B cell (primary cell): ENCODE measurements at regions not wholly inside any gene's neighbourhood (a gene's known extent, or its start where the extent isn't known, plus 50 kb on each side); places are given as distances from the start of the nearest gene placed in this dataset.

ENCODE experiments used
- ATAC-seq: fragments of 200-7000 bp; cut with Tn5 transposase; one replicate; pipeline ENCODE4 v1.10.0; 2021; ENCODE audit warnings: low read depth, mild to moderate bottlenecking, moderate number of reproducible peaks, moderate library complexity
- CTCF ChIA-PET: fragments of 350-600 bp; sonication (Branson Sonifier 250); formaldehyde crosslinking; loops from one replicate; lab custom pipeline; 2021; ENCODE audit warnings: antibody characterized with exemption, inconsistent platforms; lab: Charles Lee
- POLR2A ChIA-PET: fragments of 350-600 bp; sonication (Branson Sonifier 250); formaldehyde crosslinking; loops from one replicate; lab custom pipeline; 2021; ENCODE audit warnings: antibody characterized with exemption; lab: Charles Lee
- DNase-seq: peaks from one replicate; pipeline ENCODE4 v3.0.0; 2013
- H2AFZ ChIP-seq: 2 replicates; pipeline ENCODE4 v1.6.1; 2012; ENCODE audit warnings: mild to moderate bottlenecking, low read depth, low read length; ENCODE audit not compliant: insufficient read depth, poor library complexity, severe bottlenecking
- H3K27ac ChIP-seq, 2 donors: 1 replicate in 1 of 2; 2 replicates in 1 of 2; pipeline ENCODE4 v1.5.1; 2012 to 2013; ENCODE audit warnings: low read length in 2 of 2, mild to moderate bottlenecking in 2 of 2, moderate library complexity in 1 of 2
- H3K27me3 ChIP-seq, 4 experiments: fragments of 200-600 bp in 1 of 4; sonication (generic) in 1 of 4; replicated peaks in 1 of 4; 1 replicate in 2 of 4; 2 replicates in 2 of 4; pipeline versions ENCODE4 v1.6.1 to v1.7.0; 2013 to 2016; ENCODE audit warnings: low read length in 3 of 4, mild to moderate bottlenecking in 2 of 4, mixed read lengths in 1 of 4, moderate library complexity in 1 of 4; ENCODE audit not compliant: insufficient read depth in 4 of 4, control insufficient read depth in 3 of 4; ENCODE audit errors: control extremely low read depth in 1 of 4
- H3K36me3 ChIP-seq, 2 experiments: replicated peaks in 1 of 2; 1 replicate in 1 of 2; 2 replicates in 1 of 2; pipeline versions ENCODE4 v1.6.1 to v1.7.1; 2013; ENCODE audit warnings: low read length in 1 of 2; ENCODE audit not compliant: insufficient read depth in 2 of 2, control insufficient read depth in 1 of 2; ENCODE audit errors: control extremely low read depth in 1 of 2, extremely low read depth in 1 of 2
- H3K4me1 ChIP-seq, 2 donors: fragments of 200-600 bp in 1 of 2; sonication (generic) in 1 of 2; 1 replicate in 1 of 2; 2 replicates in 1 of 2; pipeline versions ENCODE4 v1.5.1 to v1.6.1; 2013 to 2017; ENCODE audit warnings: low read length in 2 of 2; ENCODE audit not compliant: control insufficient read depth in 2 of 2, insufficient read depth in 2 of 2
- H3K4me2 ChIP-seq: replicated peaks from 2 replicates; pipeline ENCODE3; 2012; ENCODE audit warnings: mild to moderate bottlenecking, low read depth, low read length; ENCODE audit not compliant: poor library complexity, severe bottlenecking
- H3K4me3 ChIP-seq, 5 experiments: fragments of 200-600 bp in 1 of 5; sonication (generic) in 1 of 5; 1 replicate in 3 of 5; 2 replicates in 2 of 5; pipeline versions ENCODE4 v1.5.1 to v1.7.0; 2011 to 2016; ENCODE audit warnings: low read length in 4 of 5, mild to moderate bottlenecking in 4 of 5, low read depth in 2 of 5, control low read depth in 1 of 5, moderate library complexity in 1 of 5; ENCODE audit not compliant: insufficient read depth in 1 of 5; ENCODE audit errors: control extremely low read depth in 1 of 5, extremely low read depth in 1 of 5
- H3K79me2 ChIP-seq: fragments of 200-600 bp; sonication (generic); one replicate; pipeline ENCODE4 v1.6.0; 2016; ENCODE audit warnings: low read length; ENCODE audit not compliant: control insufficient read depth, insufficient read depth
- H3K9ac ChIP-seq: fragments of 200-600 bp; sonication (generic); 2 replicates; pipeline ENCODE4 v1.6.1; 2017; ENCODE audit warnings: mild to moderate bottlenecking, low read length, moderate library complexity
- H3K9me3 ChIP-seq, 3 donors: one replicate each; pipeline versions ENCODE4 v1.6.1 to v1.7.1; 2013; ENCODE audit warnings: low read length in 2 of 3; ENCODE audit not compliant: control insufficient read depth in 2 of 3, insufficient read depth in 1 of 3; ENCODE audit errors: control extremely low read depth in 1 of 3
- H4K20me1 ChIP-seq: 2 replicates; pipeline ENCODE4 v1.6.0; 2012; ENCODE audit warnings: mild to moderate bottlenecking, low read length; ENCODE audit not compliant: insufficient read depth, control insufficient read depth, poor library complexity, severe bottlenecking
- H3K27ac Mint-ChIP-seq: one replicate; pipeline ENCODE4 v1.8.0; 2021; ENCODE audit warnings: mixed read lengths
- H3K27me3 Mint-ChIP-seq: one replicate; pipeline ENCODE4 v1.8.0; 2021; ENCODE audit warnings: mixed read lengths
- H3K4me1 Mint-ChIP-seq: one replicate; pipeline ENCODE4 v1.8.0; 2021; ENCODE audit warnings: mixed read lengths
- H3K4me3 Mint-ChIP-seq: one replicate; pipeline ENCODE4 v1.8.0; 2021; ENCODE audit warnings: mixed read lengths
- H3K9me3 Mint-ChIP-seq: one replicate; pipeline ENCODE4 v1.8.0; 2022; ENCODE audit warnings: mixed read lengths; ENCODE audit not compliant: insufficient read depth
- EZH2 ChIP-seq: IDR thresholded peaks from 2 replicates; pipeline ENCODE4 v1.6.1; 2012; ENCODE audit warnings: borderline replicate concordance, low read depth, mild to moderate bottlenecking, moderate library complexity, low read length; ENCODE audit not compliant: insufficient read depth, poor library complexity, severe bottlenecking
- WGBS: methylation state at CpG from one replicate; pipeline ENCODE4 v1.1.5; 2013; ENCODE audit warnings: missing lambda C conversion rate; ENCODE audit not compliant: insufficient coverage; 5-methylcytosine and 5-hydroxymethylcytosine counted together
- intact Hi-C: fragments of 100-400 bp; cut with micrococcal nuclease; formaldehyde crosslinking; loops from one replicate; pipeline ENCODE4 v1.10.0; 2022
- TF ChIP-seq, protein P1 (sequence below): fragments of 200-600 bp; IDR thresholded peaks from one replicate; pipeline ENCODE4 v1.8.0; 2022; ENCODE audit warnings: antibody characterized with exemption, mild to moderate bottlenecking

DNA sequence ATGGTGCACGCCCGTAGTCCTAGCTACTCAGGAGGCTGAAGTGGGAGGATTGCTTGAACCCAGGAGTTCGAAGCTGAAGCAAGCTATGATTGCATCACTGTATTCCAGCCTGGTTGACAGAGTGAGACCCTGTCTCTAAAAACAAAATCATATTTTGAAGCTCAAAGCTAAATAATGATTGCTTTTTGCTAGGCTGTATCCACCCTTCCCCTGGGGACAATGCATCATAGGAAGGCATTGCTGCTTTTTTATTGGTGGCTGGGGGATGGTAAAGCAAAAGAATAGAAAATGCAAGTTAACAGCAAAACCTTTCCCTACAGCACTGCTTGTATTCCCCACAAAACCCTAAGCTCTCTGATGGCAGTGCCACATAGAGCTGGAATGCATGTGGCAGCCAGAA lies 107.5 kb upstream of the WAC start:
- ATAC-seq: no peak
- WGBS: no CpG with 5 or more reads among the region's 3 CpGs

DNA sequence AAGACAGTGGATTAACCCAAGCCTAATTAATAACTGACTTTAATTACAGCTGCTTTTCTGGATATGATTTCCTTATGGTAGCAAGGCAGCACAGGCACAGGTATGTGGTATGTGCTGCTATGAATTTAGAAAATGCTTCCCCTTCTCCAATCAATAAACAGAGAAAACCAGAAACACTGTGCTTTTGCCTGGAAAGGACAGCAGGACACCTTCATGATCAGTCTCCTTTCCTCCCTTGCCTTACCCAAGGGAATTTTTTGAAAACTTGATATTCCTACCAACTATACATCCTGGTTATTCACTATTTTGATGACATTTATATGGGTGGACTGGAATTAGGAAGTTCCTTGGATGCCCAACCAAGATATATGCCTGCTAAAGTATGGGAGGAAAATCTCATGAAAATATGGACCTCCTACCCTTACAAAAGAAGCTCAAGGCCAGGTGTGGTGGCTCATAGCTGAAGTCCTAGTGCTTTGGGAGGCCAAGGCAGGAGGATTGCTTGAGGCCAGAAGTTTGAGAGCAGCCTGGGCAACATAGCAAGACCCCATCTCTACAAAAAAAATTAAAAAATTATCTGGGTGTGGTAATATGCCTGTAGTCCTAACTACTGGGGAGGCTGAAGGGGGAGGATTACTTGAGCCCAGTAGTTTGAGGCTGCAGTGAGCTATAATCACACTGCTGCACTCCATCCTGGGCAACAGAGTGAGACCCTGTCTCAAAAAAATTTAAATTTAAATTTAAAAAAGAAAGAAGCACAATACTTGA lies 106.3 kb upstream of the WAC start:
- Histone ChIP-seq H3K4me1 (no peaks in the 10 kb centered on the region), H3K9me3 (peaks cover 0 to 5% (median 5%) of the 10 kb centered on the region in 3 donors), H3K27me3 (peaks cover 0 to 2% (median 0%) of the 10 kb centered on the region in 4 experiments), H3K27ac (no peak overlapping the region), H3K4me2 (no peak overlapping the region), H2AFZ (no peak overlapping the region), H4K20me1 (no peaks in the 10 kb centered on the region), H3K79me2 (no peaks in the 10 kb centered on the region), H3K9ac (no peak overlapping the region), H3K4me3 (no peak overlapping the region), H3K36me3 (no peaks in the 10 kb centered on the region)
- TF ChIP-seq EZH2: no peak
- TF ChIP-seq, protein P1, sequence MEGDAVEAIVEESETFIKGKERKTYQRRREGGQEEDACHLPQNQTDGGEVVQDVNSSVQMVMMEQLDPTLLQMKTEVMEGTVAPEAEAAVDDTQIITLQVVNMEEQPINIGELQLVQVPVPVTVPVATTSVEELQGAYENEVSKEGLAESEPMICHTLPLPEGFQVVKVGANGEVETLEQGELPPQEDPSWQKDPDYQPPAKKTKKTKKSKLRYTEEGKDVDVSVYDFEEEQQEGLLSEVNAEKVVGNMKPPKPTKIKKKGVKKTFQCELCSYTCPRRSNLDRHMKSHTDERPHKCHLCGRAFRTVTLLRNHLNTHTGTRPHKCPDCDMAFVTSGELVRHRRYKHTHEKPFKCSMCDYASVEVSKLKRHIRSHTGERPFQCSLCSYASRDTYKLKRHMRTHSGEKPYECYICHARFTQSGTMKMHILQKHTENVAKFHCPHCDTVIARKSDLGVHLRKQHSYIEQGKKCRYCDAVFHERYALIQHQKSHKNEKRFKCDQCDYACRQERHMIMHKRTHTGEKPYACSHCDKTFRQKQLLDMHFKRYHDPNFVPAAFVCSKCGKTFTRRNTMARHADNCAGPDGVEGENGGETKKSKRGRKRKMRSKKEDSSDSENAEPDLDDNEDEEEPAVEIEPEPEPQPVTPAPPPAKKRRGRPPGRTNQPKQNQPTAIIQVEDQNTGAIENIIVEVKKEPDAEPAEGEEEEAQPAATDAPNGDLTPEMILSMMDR: no peak
- POLR2A ChIA-PET: no interaction called here
- no peak for DNase-seq
- CTCF ChIA-PET: interaction anchor here (0.8 to 1.2 kb wide), 2 partner anchors 28 to 33 kb away, joined by 3 to 4 read pairs; no protein-coding TSS in a partner anchor
- H3K4me3 Mint-ChIP-seq: no peak overlapping the region
- H3K4me1 Mint-ChIP-seq: no peaks in the 10 kb centered on the region
- H3K9me3 Mint-ChIP-seq: peaks cover 2% of the 10 kb centered on the region
- no peak overlapping the region for H3K27ac Mint-ChIP-seq
- intact Hi-C loops: no loop called here
- ATAC-seq: no peak
- H3K27me3 Mint-ChIP-seq: peaks cover 3% of the 10 kb centered on the region

More for the DNA sequence above, 107.5 kb upstream of the WAC start:
- H3K27ac ChIP-seq: no peak overlapping the region
- H3K9ac ChIP-seq: no peak overlapping the region
- H3K4me3 ChIP-seq: no peak overlapping the region
- H3K79me2 ChIP-seq: no peaks in the 10 kb centered on the region
- no peaks in the 10 kb centered on the region for H4K20me1 ChIP-seq
- Mint-ChIP-seq H3K27ac (no peak overlapping the region), H3K9me3 (peaks cover 2% of the 10 kb centered on the region), H3K4me3 (no peak overlapping the region), H3K27me3 (peaks cover 3% of the 10 kb centered on the region), H3K4me1 (no peaks in the 10 kb centered on the region)
- H3K27me3 ChIP-seq: peaks cover 0 to 2% (median 0%) of the 10 kb centered on the region in 4 experiments
- no peak overlapping the region for H3K4me2 ChIP-seq
- POLR2A ChIA-PET: no interaction called here
- H2AFZ ChIP-seq: no peak overlapping the region
- intact Hi-C loops: no loop called here
- TF ChIP-seq, protein P1: no peak
- TF ChIP-seq EZH2: no peak
- CTCF ChIA-PET: interaction anchor here (0.5 to 1.6 kb wide), 5 partner anchors 12 to 43 kb away, joined by 3 to 4 read pairs (median 4); no protein-coding TSS in a partner anchor
- no peaks in the 10 kb centered on the region for H3K4me1 ChIP-seq
- H3K9me3 ChIP-seq: peaks cover 0 to 5% (median 5%) of the 10 kb centered on the region in 3 donors
- no peaks in the 10 kb centered on the region for H3K36me3 ChIP-seq
- DNase-seq: no peak
